Epithelial cell of esophagus (primary cell): ENCODE measurements at regions not wholly inside any gene's neighbourhood (a gene's known extent, or its start where the extent isn't known, plus 50 kb on each side); places are given as distances from the start of the nearest gene placed in this dataset.
A peak's percentile ranks its signal among the peaks of the same experiment; 100 is the strongest.
"Not testable (repeated sequence)": the region's sequence is repeated elsewhere in the genome, so short reads cannot be mapped to it uniquely, and the experiment has no call there.

Experiments
- DNase-seq: peaks from one replicate; pipeline ENCODE4 v3.0.0; 2010; ENCODE audit warnings: low read depth
- H3K4me3 ChIP-seq: 2 replicates; pipeline ENCODE4 v1.5.1; 2011; ENCODE audit warnings: mild to moderate bottlenecking, low read length, control low read depth
- CTCF ChIP-seq: IDR thresholded peaks from 2 replicates; pipeline ENCODE4 v1.5.1; 2011; ENCODE audit warnings: low read depth, mild to moderate bottlenecking, low read length, control low read depth, inconsistent platforms; ENCODE audit not compliant: insufficient read depth; ENCODE audit errors: missing control alignments

- DNase-seq, result peak; percentile 43
- TF ChIP-seq CTCF, result no peak
- H3K4me3 ChIP-seq, result no peak overlapping the region
Observed at GRCh38 chr15:24318981-24319380, 356.6 kb upstream of the NPAP1 start.

DNA sequence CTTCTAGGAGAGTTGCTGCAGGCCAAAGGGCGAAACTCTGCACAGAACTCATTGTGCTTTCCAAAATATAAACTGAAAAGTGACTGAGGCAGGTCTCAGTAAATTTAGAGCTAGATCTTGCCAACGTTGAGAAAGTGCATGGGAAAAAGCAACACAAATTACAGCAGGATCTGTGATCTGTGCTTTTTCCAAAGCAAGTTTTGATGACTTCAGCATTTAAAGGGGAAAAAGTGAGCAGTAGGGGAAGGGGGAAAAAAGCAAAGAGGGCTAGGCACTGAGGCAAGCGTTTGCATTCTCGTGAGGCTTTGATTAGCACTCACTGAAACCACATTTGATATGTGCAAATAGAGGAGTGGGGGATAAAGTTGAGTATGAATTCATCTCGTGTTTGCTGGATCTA is 351.5 kb upstream of the NPAP1 start:
- not testable (repeated sequence) for DNase-seq

DNA sequence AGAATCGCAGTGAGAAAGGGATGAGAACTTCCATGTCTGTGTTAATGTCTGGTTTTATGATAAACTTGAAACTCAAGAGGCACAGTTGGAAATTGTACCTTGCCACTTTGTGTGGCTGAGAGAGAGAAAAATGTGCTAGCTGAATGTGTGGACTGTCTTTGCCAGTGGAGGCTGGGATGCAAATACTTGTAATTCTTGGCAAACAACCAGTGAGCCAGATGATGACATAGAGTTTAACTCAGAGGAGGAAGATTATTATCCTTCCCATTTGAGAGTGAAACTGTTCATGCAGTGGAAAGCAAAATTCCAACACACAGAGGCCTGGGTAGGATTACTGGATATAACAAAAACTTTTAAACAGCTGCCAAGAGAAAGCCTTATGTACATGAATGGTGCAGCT is 349.1 kb upstream of the NPAP1 start:
- peak; percentile 44 for DNase-seq

More for the DNA sequence above, 351.5 kb upstream of the NPAP1 start:
- not testable (repeated sequence) for H3K4me3 ChIP-seq

GRCh38 chr15:24331964-24332363 is 343.6 kb upstream of the NPAP1 start:
- DNase-seq, H3K4me3 ChIP-seq: not testable (repeated sequence)

More for the DNA sequence above, 349.1 kb upstream of the NPAP1 start:
- H3K4me3 ChIP-seq, result not testable (repeated sequence)

GRCh38 chr15:24341876-24342275 is 333.7 kb upstream of the NPAP1 start:
- DNase-seq, H3K4me3 ChIP-seq: not testable (repeated sequence)

- not testable (repeated sequence) for H3K4me3 ChIP-seq
- peak; percentile 49 for DNase-seq
Observed at GRCh38 chr15:24352777-24353176, 322.8 kb upstream of the NPAP1 start.

DNA sequence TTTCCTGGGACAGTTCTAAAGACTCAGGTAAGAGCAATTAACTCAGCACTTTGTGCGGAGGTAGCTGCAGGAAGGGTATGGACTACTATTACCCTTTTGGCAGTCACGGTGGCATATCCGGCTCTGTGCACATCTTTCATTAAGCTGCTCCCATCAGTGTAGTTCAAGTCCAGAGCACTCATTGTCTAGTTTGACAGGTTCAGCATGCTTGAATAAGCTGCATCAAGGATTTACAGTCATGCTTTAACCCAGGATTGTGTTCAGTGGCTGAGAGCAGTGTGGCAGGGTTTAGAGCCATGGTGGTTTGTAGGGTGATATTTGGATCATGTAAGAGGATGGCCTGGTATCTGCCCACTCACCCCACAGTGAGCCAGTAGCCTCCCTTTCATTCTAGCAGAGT is 294.5 kb upstream of the NPAP1 start:
- not testable (repeated sequence) for H3K4me3 ChIP-seq, DNase-seq

DNA sequence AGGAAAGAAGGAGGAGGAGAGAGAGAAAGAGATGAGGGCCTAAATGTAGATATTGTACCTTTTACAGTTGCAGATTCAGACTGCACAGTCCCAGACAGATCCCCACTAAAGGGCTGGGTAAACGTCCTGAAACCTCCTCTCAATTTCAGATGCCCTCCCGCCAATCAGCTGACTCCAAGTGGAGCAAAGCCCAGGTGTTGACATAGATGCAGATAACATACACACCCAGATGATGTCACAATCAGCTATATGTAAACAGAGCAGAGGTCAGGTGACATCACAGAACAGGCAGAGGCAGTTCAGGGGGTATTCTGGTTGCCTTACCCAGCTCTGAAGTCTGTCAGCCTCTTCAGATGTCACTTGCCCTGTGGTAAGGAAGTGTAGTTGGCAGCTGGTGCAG is 290.3 kb upstream of the NPAP1 start:
- DNase-seq, result peak; percentile 3
- not testable (repeated sequence) for H3K4me3 ChIP-seq

DNA sequence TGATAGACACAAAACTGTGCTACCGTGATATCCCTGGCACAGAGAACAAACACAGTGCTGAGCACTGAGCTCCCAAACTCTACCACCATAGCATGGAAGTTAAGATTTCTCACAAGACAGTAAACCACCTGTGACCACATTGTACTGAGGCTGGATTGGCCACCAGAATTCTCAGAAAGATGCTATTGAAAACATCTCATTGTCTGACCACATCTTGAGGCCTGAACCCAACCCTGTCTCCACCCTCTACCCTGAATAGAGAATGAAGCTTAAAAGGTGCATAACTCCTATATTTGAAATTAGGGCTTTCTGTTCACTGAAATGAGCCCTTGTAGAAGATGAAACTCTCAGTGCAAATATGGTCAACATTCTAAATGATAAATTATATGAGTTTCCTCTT is 281.3 kb upstream of the NPAP1 start:
- no peak for DNase-seq
- no peak for TF ChIP-seq CTCF

DNA sequence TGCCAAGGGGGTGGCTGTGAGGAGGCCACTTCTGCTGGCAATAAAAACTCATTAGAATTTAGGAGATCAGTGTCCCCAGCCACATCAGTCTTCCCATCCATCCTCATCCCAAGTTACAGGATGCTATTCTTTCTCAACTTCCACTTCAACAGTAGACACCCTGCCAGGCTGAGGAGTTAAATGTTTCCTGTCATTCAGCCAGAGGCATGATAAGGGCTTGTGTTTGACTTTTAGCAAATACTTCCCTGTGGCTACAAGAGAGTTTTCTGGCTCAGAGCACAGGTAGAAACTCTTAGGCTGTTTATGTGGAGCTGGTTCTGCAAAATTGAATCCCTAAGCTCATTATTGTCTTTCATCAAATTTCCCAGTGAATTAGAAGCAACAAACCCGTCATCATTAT is 262.9 kb upstream of the NPAP1 start:
- not testable (repeated sequence) for H3K4me3 ChIP-seq

More for the DNA sequence above, 281.3 kb upstream of the NPAP1 start:
- H3K4me3 ChIP-seq, result no peak overlapping the region

DNA sequence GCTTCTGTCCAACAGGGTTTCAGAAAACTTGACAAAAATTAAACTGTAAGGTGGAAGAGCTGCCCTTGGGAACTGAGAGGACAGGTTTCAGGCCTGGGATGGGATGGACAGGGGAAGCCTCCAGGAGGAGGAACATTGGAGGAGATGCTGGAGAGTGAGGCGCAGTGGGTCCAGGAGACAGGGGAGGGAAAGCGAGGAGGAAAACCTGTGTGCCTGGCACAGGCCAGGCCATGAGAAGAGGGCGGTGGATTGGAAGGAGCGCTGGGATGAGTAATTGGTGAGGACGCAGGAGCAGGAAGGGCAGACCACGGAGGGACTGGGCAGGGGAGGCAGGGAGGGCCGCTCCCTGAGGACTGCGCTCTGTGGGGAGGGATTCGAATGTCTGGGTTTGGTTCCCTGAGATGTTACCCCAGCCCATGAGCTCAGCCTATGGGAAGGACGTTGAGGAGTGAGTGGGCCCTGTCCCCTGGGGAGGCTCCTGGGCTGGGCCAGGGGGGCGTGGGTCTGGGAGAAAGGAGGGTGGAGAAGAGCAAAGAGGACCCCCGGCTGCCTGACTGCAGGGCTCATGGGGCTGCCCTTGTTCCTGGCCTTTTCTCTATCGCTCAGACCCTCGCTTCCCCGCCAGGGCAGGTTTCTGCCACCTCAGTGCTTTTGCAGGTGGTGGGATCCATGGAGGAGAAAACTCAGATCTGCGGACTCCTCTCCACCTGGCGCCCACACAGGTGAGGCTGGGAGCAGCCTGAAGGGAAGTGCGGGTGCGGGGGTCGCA is 249.1 kb upstream of the NPAP1 start:
- not testable (repeated sequence) for DNase-seq, H3K4me3 ChIP-seq

More for the DNA sequence above, 262.9 kb upstream of the NPAP1 start:
- DNase-seq, result not testable (repeated sequence)

DNA sequence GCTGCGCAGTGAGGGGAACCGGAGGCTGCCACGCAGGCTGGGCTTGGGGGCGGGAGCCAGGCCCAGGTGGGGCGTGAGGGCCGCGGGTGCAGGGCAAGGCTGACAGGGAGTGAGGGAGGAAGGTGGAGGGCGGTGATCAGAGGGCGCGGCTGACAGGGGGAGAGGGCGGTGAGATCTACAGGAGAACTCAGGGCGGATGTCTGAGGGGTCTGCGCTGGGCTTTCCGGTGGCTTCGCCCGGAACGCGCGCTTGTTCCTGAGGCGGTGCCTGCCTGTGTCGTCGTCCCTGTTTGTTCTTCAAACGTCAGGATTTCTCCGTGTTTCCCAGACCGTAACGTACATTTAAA is 248.5 kb upstream of the NPAP1 start:
- DNase-seq, H3K4me3 ChIP-seq: not testable (repeated sequence)

DNA sequence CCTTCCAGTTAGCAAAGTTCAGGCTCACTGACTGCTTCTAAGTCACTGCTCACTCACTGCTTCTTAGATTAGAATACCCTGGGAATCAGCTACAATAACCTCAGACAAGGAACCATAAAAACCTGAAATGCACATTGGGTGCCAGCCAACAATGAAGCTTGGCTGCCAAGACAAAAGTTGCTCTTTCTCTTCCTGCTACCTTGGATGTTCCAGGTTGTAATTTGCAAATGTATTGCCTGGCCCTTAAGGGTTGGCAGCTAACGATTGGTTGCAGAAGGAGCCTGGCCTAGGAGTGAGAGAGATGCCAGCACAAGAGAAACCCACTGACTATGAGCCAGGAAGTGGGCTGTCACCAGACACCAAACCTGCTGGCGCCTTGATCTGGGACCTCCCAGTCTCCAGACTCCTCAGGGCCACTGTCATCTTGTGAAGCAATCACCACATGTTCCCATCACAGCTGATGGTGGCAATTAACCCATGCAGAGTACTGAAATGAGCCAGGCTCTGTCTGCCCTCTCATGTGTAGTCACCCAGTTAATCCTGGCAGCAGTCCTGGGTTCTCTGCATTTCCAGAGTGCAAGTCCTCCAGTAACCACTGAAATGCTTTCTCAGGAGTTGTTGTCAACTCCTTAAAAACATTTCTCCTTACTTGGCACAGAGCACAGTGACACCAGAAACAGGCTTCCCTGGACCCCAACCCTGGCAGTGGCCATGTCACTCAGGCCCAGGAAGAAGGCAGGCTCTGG is 240.3 kb upstream of the NPAP1 start:
- H3K4me3 ChIP-seq, DNase-seq: not testable (repeated sequence)

DNA sequence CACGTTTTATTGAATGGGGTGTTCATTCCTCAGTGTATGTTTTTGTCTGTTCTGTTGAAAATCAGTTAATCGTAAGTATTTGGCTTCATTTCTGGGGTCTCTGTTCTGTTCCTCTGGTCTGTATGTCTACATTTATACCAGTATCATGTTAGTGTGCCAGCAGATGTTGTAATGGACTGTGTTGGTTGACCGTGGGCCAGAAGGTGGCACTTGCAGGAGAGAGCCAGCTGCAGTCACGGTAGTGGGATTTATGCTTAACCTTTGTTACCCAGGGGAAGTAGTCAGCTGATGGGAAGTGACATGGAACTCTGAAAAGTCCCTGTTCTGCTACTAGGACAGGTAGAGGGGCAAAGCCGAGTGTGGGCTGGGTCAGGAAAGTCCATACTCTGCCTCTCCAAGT is 238.3 kb upstream of the NPAP1 start:
- H3K4me3 ChIP-seq, DNase-seq: not testable (repeated sequence)

- not testable (repeated sequence) for DNase-seq, H3K4me3 ChIP-seq
Observed at GRCh38 chr15:24437735-24438134, 237.8 kb upstream of the NPAP1 start.

DNA sequence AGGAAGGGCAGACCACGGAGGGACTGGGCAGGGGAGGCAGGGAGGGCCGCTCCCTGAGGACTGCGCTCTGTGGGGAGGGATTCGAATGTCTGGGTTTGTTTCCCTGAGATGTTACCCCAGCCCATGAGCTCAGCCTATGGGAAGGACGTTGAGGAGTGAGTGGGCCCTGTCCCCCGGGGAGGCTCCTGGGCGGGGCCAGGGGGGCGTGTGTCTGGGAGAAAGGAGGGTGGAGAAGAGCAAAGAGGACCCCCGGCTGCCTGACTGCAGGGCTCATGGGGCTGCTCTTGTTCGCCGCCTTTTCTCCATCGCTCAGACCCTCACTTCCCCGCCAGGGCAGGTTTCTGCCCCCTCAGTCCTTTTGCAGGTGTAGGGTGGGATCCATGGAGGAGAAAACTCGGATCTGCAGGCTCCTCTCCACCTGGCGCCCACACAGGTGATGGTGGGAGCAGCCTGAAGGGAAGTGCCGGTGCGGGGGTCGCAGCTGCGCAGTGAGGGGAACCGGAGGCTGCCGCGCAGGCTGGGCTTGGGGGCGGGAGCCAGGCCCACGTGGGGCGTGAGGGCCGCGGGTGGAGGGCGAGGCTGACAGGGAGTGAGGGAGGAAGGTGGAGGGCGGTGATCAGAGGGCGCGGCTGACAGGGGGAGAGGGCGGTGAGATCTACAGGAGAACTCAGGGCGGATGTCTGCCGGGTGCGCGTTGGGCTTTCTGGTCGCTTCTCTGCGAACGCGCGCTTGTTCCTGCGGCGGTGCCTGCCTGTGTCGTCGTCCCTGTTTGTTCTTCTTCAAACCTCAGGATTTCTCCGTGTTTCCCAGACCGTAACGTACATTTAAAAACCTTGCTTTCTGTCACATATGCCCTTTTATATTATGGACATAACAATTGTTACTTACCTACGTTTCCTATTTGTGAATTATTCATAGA is 198.2 kb upstream of the NPAP1 start:
- not testable (repeated sequence) for H3K4me3 ChIP-seq
- peak; percentile 2 for DNase-seq
